ENCODE measurements at regions not wholly inside any gene's neighbourhood (a gene's known extent, or its start where the extent isn't known, plus 50 kb on each side); places are given as distances from the start of the nearest gene placed in this dataset.

GRCh38 chr15:62758126-62758951, 284.2 kb upstream of the TPM1 start:
- no peak for FAIRE-seq

GRCh38 chr15:62758952-62759349, 283.6 kb upstream of the TPM1 start:
- no peak for FAIRE-seq

- FAIRE-seq = no peak
Measured at GRCh38 chr15:62760538-62760937, 282.0 kb upstream of the TPM1 start.

- FAIRE-seq = no peak
Measured at GRCh38 chr15:62765916-62766315, 276.6 kb upstream of the TPM1 start.

GRCh38 chr15:62766599-62766998, 275.9 kb upstream of the TPM1 start:
- FAIRE-seq = no peak

GRCh38 chr15:62769604-62770003, 272.9 kb upstream of the TPM1 start:
- FAIRE-seq = no peak

GRCh38 chr15:62770111-62770660, 272.4 kb upstream of the TPM1 start:
- no peak for FAIRE-seq

GRCh38 chr15:62770752-62771151, 271.8 kb upstream of the TPM1 start:
- no peak for FAIRE-seq

- FAIRE-seq = no peak
Measured at GRCh38 chr15:62771234-62771633, 271.3 kb upstream of the TPM1 start.

GRCh38 chr15:62773369-62774165, 269.0 kb upstream of the TPM1 start:
- no peak for FAIRE-seq

GRCh38 chr15:62775932-62776331, 266.6 kb upstream of the TPM1 start:
- no peak for FAIRE-seq

- no peak for FAIRE-seq
Measured at GRCh38 chr15:62777671-62778070, 264.9 kb upstream of the TPM1 start.

GRCh38 chr15:62779036-62779770, 263.3 kb upstream of the TPM1 start:
- no peak for FAIRE-seq

- FAIRE-seq = no peak
Measured at GRCh38 chr15:62779899-62780298, 262.6 kb upstream of the TPM1 start.

- no peak for FAIRE-seq
Measured at GRCh38 chr15:62781081-62781497, 261.5 kb upstream of the TPM1 start.

GRCh38 chr15:62782071-62782841, 260.3 kb upstream of the TPM1 start:
- peak; percentile 68 for FAIRE-seq

GRCh38 chr15:62782896-62783295, 259.7 kb upstream of the TPM1 start:
- no peak for FAIRE-seq

GRCh38 chr15:62783303-62783957, 259.1 kb upstream of the TPM1 start:
- FAIRE-seq = no peak

GRCh38 chr15:62785881-62786828, 256.4 kb upstream of the TPM1 start:
- FAIRE-seq = no peak

- FAIRE-seq = no peak
Measured at GRCh38 chr15:62787401-62787800, 255.1 kb upstream of the TPM1 start.

- FAIRE-seq = no peak
Measured at GRCh38 chr15:62788224-62788623, 254.3 kb upstream of the TPM1 start.
